Fibroblast of skin of left quadriceps (primary cell): ENCODE measurements at regions not wholly inside any gene's neighbourhood (a gene's known extent, or its start where the extent isn't known, plus 50 kb on each side); places are given as distances from the start of the nearest gene placed in this dataset.

Experiments
- DNase-seq, 2 experiments: peaks; one replicate each; pipeline ENCODE4 v3.0.0-alpha.2; 2013; ENCODE audit warnings: low read depth in 2 of 2

GRCh38 chr7:88357294-88357693 is 50.6 kb upstream of the STEAP4 start:
- no peak for DNase-seq
